BJ (cell line): ENCODE measurements at regions not wholly inside any gene's neighbourhood (a gene's known extent, or its start where the extent isn't known, plus 50 kb on each side); places are given as distances from the start of the nearest gene placed in this dataset.

Source experiments
- CTCF ChIA-PET: fragments of 350-600 bp; formaldehyde crosslinking; extraction: SDS; loops from one replicate; lab custom pipeline; 2021; ENCODE audit warnings: antibody characterized with exemption, inconsistent platforms; lab: Yijun Ruan, JAX
- POLR2A ChIA-PET: fragments of 300-600 bp; sonication (Branson Sonifier 250); formaldehyde crosslinking; extraction: SDS; loops from one replicate; lab custom pipeline; 2021; ENCODE audit warnings: antibody characterized with exemption; lab: Charles Lee
- DNase-seq: peaks from one replicate; pipeline ENCODE4 v3.0.0-alpha.2; 2011; ENCODE audit warnings: low read depth
- H3K27me3 ChIP-seq: 2 replicates; pipeline ENCODE4 v1.6.0; 2011; ENCODE audit warnings: low read length; ENCODE audit not compliant: control insufficient read depth, insufficient read depth
- H3K36me3 ChIP-seq: 2 replicates; pipeline ENCODE4 v1.5.1; 2011; ENCODE audit warnings: low read length; ENCODE audit not compliant: control insufficient read depth, insufficient read depth
- H3K4me3 ChIP-seq: 2 replicates; pipeline ENCODE4 v1.5.1; 2011; ENCODE audit warnings: low read depth, mild to moderate bottlenecking, control low read depth, low read length
- CTCF ChIP-seq: IDR thresholded peaks from 2 replicates; pipeline ENCODE4 v1.5.1; 2011; ENCODE audit warnings: low read depth, mild to moderate bottlenecking, control low read depth, inconsistent platforms, low read length, moderate library complexity; ENCODE audit not compliant: insufficient read depth

DNA sequence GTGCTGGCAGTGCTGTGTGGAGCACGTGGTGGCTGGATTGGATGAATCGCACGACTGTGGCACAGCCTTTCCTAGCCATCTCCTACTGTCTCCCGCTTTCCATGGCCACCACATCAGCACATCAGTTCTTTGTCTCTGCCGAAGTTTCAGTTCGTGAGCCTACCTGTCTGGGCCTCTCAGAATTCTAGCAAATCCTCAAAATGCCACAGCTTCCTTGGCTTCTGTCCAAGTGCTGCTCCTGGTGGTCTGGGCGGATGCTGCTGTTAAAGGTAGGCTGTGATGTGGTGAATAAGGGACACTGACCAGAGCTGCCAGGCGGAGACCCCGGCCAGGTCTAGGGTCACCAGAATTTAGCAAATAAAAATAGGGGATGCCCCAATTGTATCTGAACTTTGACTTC lies 237.4 kb downstream of the LPIN1 start:
- Histone ChIP-seq H3K27me3 (peaks cover 3% of the 10 kb centered on the region), H3K36me3 (no peaks in the 10 kb centered on the region), H3K4me3 (no peak overlapping the region)
- TF ChIP-seq CTCF = no peak
- POLR2A ChIA-PET = no interaction called here
- no peak for DNase-seq
- CTCF ChIA-PET = no interaction called here

DNA sequence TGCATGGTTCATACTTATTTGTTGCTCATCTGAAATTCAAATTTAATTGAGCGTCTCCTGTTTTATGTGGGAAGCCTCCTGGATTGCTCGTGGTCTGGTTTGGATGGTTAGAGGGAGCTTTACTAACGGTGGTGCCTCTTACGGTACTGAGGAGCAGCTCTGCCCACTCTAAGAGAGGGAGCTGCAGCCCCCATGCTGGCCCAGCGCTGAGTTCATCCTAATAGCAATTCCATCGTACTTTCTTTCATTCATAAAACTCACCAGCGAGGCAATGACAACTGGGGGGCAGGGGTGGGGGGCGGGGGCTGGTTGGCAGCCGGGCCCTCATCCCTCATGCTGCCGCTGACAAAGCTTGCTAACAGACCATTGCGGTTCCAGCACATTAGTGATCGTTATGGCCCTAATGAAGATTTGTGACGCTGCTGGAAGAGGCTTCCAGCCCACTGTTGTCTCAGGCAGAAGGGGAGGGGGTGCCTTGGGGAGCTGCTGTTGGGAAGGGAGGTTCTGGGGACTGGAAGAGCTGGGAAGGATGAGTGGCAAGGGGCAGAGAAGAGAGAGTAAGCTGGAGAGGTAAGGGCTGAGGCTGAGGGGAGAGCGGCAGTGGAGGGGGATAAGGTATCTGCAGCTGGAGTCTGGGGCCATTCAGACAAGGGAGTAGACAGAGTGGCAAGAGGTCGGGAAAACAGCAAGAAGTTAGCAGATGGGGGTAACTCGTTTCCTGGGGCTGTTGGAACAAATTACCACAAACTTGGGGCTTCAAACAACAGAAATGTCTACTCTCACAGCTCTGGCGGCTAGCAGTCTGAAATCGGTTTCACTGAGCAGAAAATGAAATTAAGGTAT lies 238.1 kb downstream of the LPIN1 start:
- POLR2A ChIA-PET = no interaction called here
- no peak for DNase-seq
- CTCF ChIA-PET = interaction anchor here (1.0 to 2.1 kb wide), 2 partner anchors 8 to 190 kb away, joined by 3 to 6 read pairs; no protein-coding TSS in a partner anchor
- no peaks in the 10 kb centered on the region for H3K36me3 ChIP-seq
- no peak for TF ChIP-seq CTCF
- peaks cover 3% of the 10 kb centered on the region for H3K27me3 ChIP-seq
- no peak overlapping the region for H3K4me3 ChIP-seq

- DNase-seq = no peak
- Histone ChIP-seq H3K4me3 (no peak overlapping the region), H3K27me3 (peaks cover 3% of the 10 kb centered on the region), H3K36me3 (no peaks in the 10 kb centered on the region)
- POLR2A ChIA-PET = no interaction called here
- CTCF ChIA-PET = interaction anchor here (2.1 kb wide), 1 partner anchor 9 kb away, joined by 6 read pairs; no protein-coding TSS in a partner anchor
- no peak for TF ChIP-seq CTCF
Observed at GRCh38 chr2:11985817-11986566, 239.6 kb downstream of the LPIN1 start.

DNA sequence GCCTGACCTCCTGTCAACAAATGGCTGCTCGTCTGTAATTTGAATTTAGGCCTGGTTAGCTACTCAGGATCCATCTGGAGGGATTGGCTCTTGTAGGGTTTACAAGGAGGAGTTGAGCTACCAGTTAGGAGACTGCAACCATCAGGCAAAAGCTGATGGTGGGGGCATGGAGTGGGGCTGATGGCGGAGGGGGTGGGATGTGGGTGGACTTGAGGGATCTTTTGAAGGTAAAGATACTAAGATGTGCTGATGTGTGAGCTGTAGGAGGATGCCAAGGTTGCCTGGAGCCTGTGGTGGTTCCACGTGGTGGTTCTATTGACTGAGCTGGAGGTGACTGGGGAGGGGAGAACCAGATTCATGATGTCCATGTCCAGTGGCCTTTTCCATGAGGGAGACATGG lies 240.7 kb downstream of the LPIN1 start:
- CTCF ChIA-PET = interaction anchor here (1.0 kb wide), 1 partner anchor 52 kb away, joined by 4 read pairs; no protein-coding TSS in a partner anchor
- no peak for TF ChIP-seq CTCF
- Histone ChIP-seq H3K27me3 (peaks cover 3% of the 10 kb centered on the region), H3K4me3 (no peak overlapping the region), H3K36me3 (no peaks in the 10 kb centered on the region)
- POLR2A ChIA-PET = no interaction called here
- no peak for DNase-seq

DNA sequence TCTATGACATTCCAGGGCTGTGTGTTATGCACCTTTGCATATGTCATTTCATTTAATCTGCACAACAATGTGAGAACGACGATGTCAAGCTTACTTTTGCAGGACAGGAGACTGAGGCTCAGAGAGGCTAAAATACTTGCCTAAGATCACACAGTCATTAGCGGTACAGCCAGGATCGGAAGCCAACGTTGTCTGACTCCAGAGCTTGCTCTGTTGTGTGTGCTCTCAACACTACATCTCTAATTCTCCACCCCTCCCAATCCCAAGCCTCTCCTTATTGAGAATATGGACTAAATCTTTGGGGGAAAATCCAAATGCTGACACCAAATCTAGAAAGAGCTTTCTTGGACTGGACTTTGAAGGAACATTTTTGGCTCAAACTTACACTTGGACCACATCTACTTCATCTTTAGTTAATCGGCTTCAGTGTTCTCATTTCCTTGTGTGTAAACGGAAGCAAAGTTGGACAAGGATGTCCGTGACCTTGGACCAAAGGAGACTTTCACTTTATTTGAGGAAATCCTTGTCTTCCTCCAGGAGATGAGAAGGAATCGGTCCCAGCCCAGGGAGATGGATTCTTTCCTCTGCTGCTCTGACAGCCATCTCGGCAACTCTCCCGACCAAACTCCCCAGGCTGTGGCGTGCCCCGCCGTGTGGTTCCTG lies 242.4 kb downstream of the LPIN1 start:
- DNase-seq = no peak
- Histone ChIP-seq H3K36me3 (no peaks in the 10 kb centered on the region), H3K4me3 (no peak overlapping the region), H3K27me3 (peaks cover 3% of the 10 kb centered on the region)
- POLR2A ChIA-PET = no interaction called here
- CTCF ChIA-PET = no interaction called here
- TF ChIP-seq CTCF = no peak
